Esophagus muscularis mucosa (tissue), 4 donors: ENCODE measurements at regions not wholly inside any gene's neighbourhood (a gene's known extent, or its start where the extent isn't known, plus 50 kb on each side); places are given as distances from the start of the nearest gene placed in this dataset.

Experiments
- DNase-seq: peaks from one replicate; pipeline ENCODE4 v3.0.0-alpha.2; 2017; ENCODE audit errors: extremely low spot score
- H3K27ac ChIP-seq, 4 donors: fragments of 200-600 bp; sonication (generic); replicated peaks in 1 of 4; 1 replicate in 3 of 4; 2 replicates in 1 of 4; pipeline ENCODE4 v1.5.1; 2016 to 2019; ENCODE audit warnings: mild to moderate bottlenecking in 1 of 4
- H3K27me3 ChIP-seq, 4 donors: fragments of 200-600 bp; sonication (generic); one replicate each; pipeline versions ENCODE4 v1.5.1 to v1.6.0; 2016 to 2019
- H3K36me3 ChIP-seq, 4 donors: fragments of 200-600 bp; sonication (generic); one replicate each; pipeline ENCODE4 v1.5.1; 2016 to 2019
- H3K4me1 ChIP-seq, 4 donors: fragments of 200-600 bp; sonication (generic); one replicate each; pipeline ENCODE4 v1.5.1; 2016 to 2019
- H3K4me3 ChIP-seq, 4 donors: fragments of 200-600 bp; sonication (generic); 1 replicate in 2 of 4; 2 replicates in 2 of 4; pipeline ENCODE4 v1.5.1; 2016 to 2019; ENCODE audit warnings: mild to moderate bottlenecking in 4 of 4, moderate library complexity in 1 of 4
- H3K9me3 ChIP-seq, 4 donors: fragments of 200-600 bp; sonication (generic); 1 replicate in 3 of 4; 2 replicates in 1 of 4; pipeline ENCODE4 v1.5.1; 2016 to 2019
- CTCF ChIP-seq, 3 experiments: fragments of 200-600 bp in 2 of 3; fragments of 450-650 bp in 1 of 3; sonication (generic) in 2 of 3; IDR thresholded peaks; one replicate each; pipeline ENCODE4 v1.5.1; 2017 to 2019; ENCODE audit warnings: antibody characterized with exemption in 3 of 3, mild to moderate bottlenecking in 2 of 3, moderate library complexity in 1 of 3
- EP300 ChIP-seq: sonication (generic); formaldehyde crosslinking; IDR thresholded peaks from one replicate; pipeline ENCODE4 v1.6.1; 2017; ENCODE audit warnings: antibody characterized with exemption
- POLR2A ChIP-seq: fragments of 450-650 bp; IDR thresholded peaks from one replicate; pipeline ENCODE4 v1.6.1; 2017; ENCODE audit warnings: antibody characterized with exemption, moderate library complexity, mild to moderate bottlenecking, low read depth
- POLR2AphosphoS5 ChIP-seq, 2 donors: sonication (generic); formaldehyde crosslinking; IDR thresholded peaks; one replicate each; pipeline ENCODE4 v1.6.1; 2017; ENCODE audit warnings: antibody characterized with exemption in 2 of 2
- WGBS: methylation state at CpG from one replicate; pipeline ENCODE4 v1.1.5; 2018; 5-methylcytosine and 5-hydroxymethylcytosine counted together
- intact Hi-C: fragments of 100-400 bp; cut with DNase I; formaldehyde crosslinking; loops from one replicate; pipeline ENCODE4 v1.15.1; 2023

- H3K27ac ChIP-seq = no peak overlapping the region
- H3K27me3 ChIP-seq = peaks cover 0 to 24% (median 0%) of the 10 kb centered on the region in 4 donors
- no peaks in the 10 kb centered on the region for H3K4me1 ChIP-seq
- intact Hi-C loops = no loop called here
- H3K4me3 ChIP-seq = no peak overlapping the region
- no peaks in the 10 kb centered on the region for H3K36me3 ChIP-seq
- no peak for TF ChIP-seq POLR2AphosphoS5 (IDR thresholded peaks at IDR 0.05)
- no peak for TF ChIP-seq CTCF (IDR thresholded peaks at IDR 0.05)
- TF ChIP-seq EP300 = no peak
- TF ChIP-seq POLR2A = no peak
- WGBS = 99% methylated on average over 9 of the region's 12 CpGs
- DNase-seq = no peak
- no peaks in the 10 kb centered on the region for H3K9me3 ChIP-seq
These were observed 340.5 kb downstream of the TMEM121 start for GRCh38 chr14:105866841-105867321.

GRCh38 chr14:105867961-105868599, 341.7 kb downstream of the TMEM121 start:
- no peaks in the 10 kb centered on the region for H3K9me3 ChIP-seq
- no peak for TF ChIP-seq POLR2A
- TF ChIP-seq CTCF (IDR thresholded peaks at IDR 0.05) = no peak
- no peak for TF ChIP-seq POLR2AphosphoS5 (IDR thresholded peaks at IDR 0.05)
- H3K4me3 ChIP-seq = no peak overlapping the region
- WGBS = 86% methylated on average over 19 of the region's 29 CpGs
- no peaks in the 10 kb centered on the region for H3K4me1 ChIP-seq
- peaks cover 0 to 24% (median 0%) of the 10 kb centered on the region in 4 donors for H3K27me3 ChIP-seq
- no peak overlapping the region for H3K27ac ChIP-seq
- H3K36me3 ChIP-seq = no peaks in the 10 kb centered on the region
- intact Hi-C loops = no loop called here
- no peak for DNase-seq

GRCh38 chr14:105871590-105871989, 345.2 kb downstream of the TMEM121 start:
- H3K4me1 ChIP-seq = no peaks in the 10 kb centered on the region
- no peak for DNase-seq
- TF ChIP-seq EP300 (no peak), CTCF (IDR thresholded peaks at IDR 0.05) (no peak), POLR2AphosphoS5 (IDR thresholded peaks at IDR 0.05) (no peak), POLR2A (no peak)
- H3K27me3 ChIP-seq = no peaks in the 10 kb centered on the region
- 58% methylated on average over 3 of the region's 3 CpGs for WGBS
- H3K27ac ChIP-seq = no peak overlapping the region
- intact Hi-C loops = no loop called here
- H3K36me3 ChIP-seq = no peaks in the 10 kb centered on the region
- H3K4me3 ChIP-seq = no peak overlapping the region
- H3K9me3 ChIP-seq = no peaks in the 10 kb centered on the region

- Histone ChIP-seq H3K27me3 (peaks cover 0 to 12% (median 0%) of the 10 kb centered on the region in 4 donors), H3K4me3 (no peak overlapping the region), H3K36me3 (no peaks in the 10 kb centered on the region), H3K27ac (no peak overlapping the region), H3K4me1 (no peaks in the 10 kb centered on the region), H3K9me3 (no peaks in the 10 kb centered on the region)
- TF ChIP-seq EP300 = no peak
- no peak for TF ChIP-seq POLR2A
- no peak for TF ChIP-seq POLR2AphosphoS5 (IDR thresholded peaks at IDR 0.05)
- TF ChIP-seq CTCF (IDR thresholded peaks at IDR 0.05) = no peak
- intact Hi-C loops = no loop called here
- 72% methylated on average over 4 of the region's 4 CpGs for WGBS
- DNase-seq = no peak
These were observed 347.6 kb downstream of the TMEM121 start for GRCh38 chr14:105873870-105874512.
